Panc1 (cell line): ENCODE measurements at regions not wholly inside any gene's neighbourhood (a gene's known extent, or its start where the extent isn't known, plus 50 kb on each side); places are given as distances from the start of the nearest gene placed in this dataset.
"Not testable (repeated sequence)": the region's sequence is repeated elsewhere in the genome, so short reads cannot be mapped to it uniquely, and the experiment has no call there.

ENCODE experiments used
- ATAC-seq: fragments of 200-7000 bp; cut with Tn5 transposase; 2 replicates; pipeline ENCODE4 v1.9.1; 2020; ENCODE audit warnings: mild to moderate bottlenecking, moderate library complexity
- BruUV-seq: library from RNA; stranded (reverse); fragments of 400-500 nt; replicated peaks from 2 replicates; lab custom pipeline; 2021; lab: Mats Ljungman, UMichigan
- CTCF ChIA-PET: fragments of 300-600 bp; sonication (Branson Sonifier 250); formaldehyde crosslinking; loops from one replicate; lab custom pipeline; 2022; ENCODE audit warnings: antibody characterized with exemption; lab: Charles Lee
- POLR2A ChIA-PET: fragments of 300-600 bp; sonication (Branson Sonifier 250); formaldehyde crosslinking; loops from one replicate; lab custom pipeline; 2022; ENCODE audit warnings: antibody characterized with exemption; lab: Charles Lee
- DNase-seq: peaks from one replicate; pipeline ENCODE4 v3.0.0-alpha.2; 2010; ENCODE audit warnings: low read depth, low spot score
- H3K27ac ChIP-seq: 2 replicates; pipeline ENCODE4 v1.5.1; 2011; ENCODE audit warnings: mild to moderate bottlenecking, low read length, inconsistent platforms
- H3K27me3 ChIP-seq: fragments of 200-500 bp; sonication (Bioruptor generic); 2 replicates; pipeline ENCODE4 v1.6.0; 2014; ENCODE audit warnings: low read length, inconsistent platforms; ENCODE audit not compliant: control insufficient read depth, insufficient read depth
- H3K36me3 ChIP-seq: fragments of 200-500 bp; sonication (Bioruptor generic); 2 replicates; pipeline ENCODE4 v1.5.1; 2014; ENCODE audit warnings: inconsistent platforms, mild to moderate bottlenecking, low read length, moderate library complexity; ENCODE audit not compliant: control insufficient read depth, insufficient read depth
- H3K4me1 ChIP-seq: 2 replicates; pipeline ENCODE4 v1.5.1; 2011; ENCODE audit warnings: inconsistent platforms, mild to moderate bottlenecking, low read length, moderate library complexity; ENCODE audit not compliant: control insufficient read depth, insufficient read depth
- H3K4me3 ChIP-seq, 2 experiments: 2 replicates each; pipeline ENCODE4 v1.5.1; 2011 to 2012; ENCODE audit warnings: low read depth in 2 of 2, low read length in 2 of 2, mild to moderate bottlenecking in 2 of 2, inconsistent platforms in 1 of 2, moderate library complexity in 1 of 2
- H3K9me3 ChIP-seq: fragments of 200-500 bp; sonication (Bioruptor generic); 2 replicates; pipeline ENCODE4 v1.5.1; 2014; ENCODE audit warnings: low read depth, mild to moderate bottlenecking, inconsistent platforms, low read length, moderate library complexity; ENCODE audit not compliant: control insufficient read depth, insufficient read depth
- CTCF ChIP-seq: fragments of 450-650 bp; IDR thresholded peaks from 2 replicates; pipeline ENCODE4 v1.5.1; 2017; ENCODE audit warnings: mild to moderate bottlenecking
- POLR2AphosphoS5 ChIP-seq: IDR thresholded peaks from 2 replicates; pipeline ENCODE4 v1.6.1; 2012; ENCODE audit warnings: mild to moderate bottlenecking, low read depth, low read length, moderate library complexity
- REST ChIP-seq, 2 experiments: IDR thresholded peaks; 2 replicates each; pipeline ENCODE4 v1.6.1; 2011 to 2012; ENCODE audit warnings: low read depth in 2 of 2, control low read depth in 1 of 2, low read length in 1 of 2, mild to moderate bottlenecking in 1 of 2, moderate library complexity in 1 of 2; ENCODE audit not compliant: insufficient read depth in 1 of 2
- SIN3A ChIP-seq: IDR thresholded peaks from 2 replicates; pipeline ENCODE4 v1.6.1; 2012; ENCODE audit warnings: low read depth, mild to moderate bottlenecking, low read length, moderate library complexity, borderline replicate concordance; ENCODE audit not compliant: insufficient read depth
- TCF7L2 ChIP-seq: IDR thresholded peaks from 2 replicates; pipeline ENCODE4 v1.6.1; 2011; ENCODE audit warnings: mild to moderate bottlenecking, low read depth, low read length, inconsistent platforms
- in situ Hi-C: cut with HindIII; loops from 2 replicates; pipeline ENCODE4 v1.10.0; 2016; ENCODE audit warnings: low sequenced_read_pairs, low pct_unique_long_range_greater_than_20kb
- intact Hi-C: fragments of 100-400 bp; cut with micrococcal nuclease; formaldehyde crosslinking; loops from one replicate; pipeline ENCODE4 v1.10.0; 2022; ENCODE audit not compliant: unreplicated experiment

GRCh38 chr4:75398501-75398900, 115.7 kb downstream of the RCHY1 start:
- ChIA-PET CTCF (no interaction called here), POLR2A (no interaction called here)
- no peaks in the 10 kb centered on the region for H3K4me1 ChIP-seq
- no peaks in the 10 kb centered on the region for H3K9me3 ChIP-seq
- no peak overlapping the region for H3K27ac ChIP-seq
- H3K36me3 ChIP-seq = no peaks in the 10 kb centered on the region
- in situ Hi-C loops (no loop called here), intact Hi-C loops (no loop called here)
- BruUV-seq = no TSS peak
- no peak overlapping the region for H3K4me3 ChIP-seq
- ATAC-seq (no peak), DNase-seq (no peak)
- H3K27me3 ChIP-seq = no peaks in the 10 kb centered on the region
- no peak for TF ChIP-seq POLR2AphosphoS5
- no peak for TF ChIP-seq TCF7L2
- no peak for TF ChIP-seq SIN3A
- TF ChIP-seq CTCF = no peak
- no peak for TF ChIP-seq REST (IDR thresholded peaks at IDR 0.05; ENCODE audit: insufficient read depth in 1 of 2, low read depth in 2 of 2, low read length in 1 of 2)

DNA sequence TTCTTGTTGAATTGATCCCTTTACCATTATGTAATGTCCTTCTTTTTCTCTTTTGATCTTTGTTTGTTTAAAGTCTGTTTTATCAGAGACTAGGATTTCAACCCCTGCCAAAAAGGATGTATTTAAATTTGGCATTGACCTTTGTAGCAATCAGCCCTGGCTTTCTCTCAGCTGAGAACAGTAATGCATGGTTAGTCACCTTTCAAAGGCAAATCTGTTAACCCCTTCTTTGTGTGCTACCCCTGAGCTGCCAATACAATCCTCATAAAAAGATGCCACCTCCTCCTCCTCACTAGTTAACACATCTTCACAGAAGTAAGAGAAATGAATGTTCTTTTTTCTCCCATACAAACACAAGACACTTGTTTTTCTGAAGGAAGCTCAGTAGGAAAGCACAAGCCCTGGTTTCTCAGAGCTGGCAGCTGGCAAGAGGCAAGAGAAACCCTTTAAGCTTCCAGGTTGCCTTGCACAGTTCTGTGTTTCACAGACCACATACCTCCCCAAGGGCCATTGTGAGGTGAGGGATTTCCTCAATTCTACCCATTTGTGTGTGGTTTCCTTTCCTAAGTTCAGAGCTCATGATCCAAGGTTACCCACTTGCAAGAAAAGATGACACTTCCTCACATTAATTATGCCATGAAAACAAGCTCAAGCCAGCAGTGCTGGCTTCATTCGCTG, 122.6 kb downstream of the RCHY1 start:
- Histone ChIP-seq H3K9me3 (no peaks in the 10 kb centered on the region), H3K27me3 (no peaks in the 10 kb centered on the region), H3K4me1 (no peaks in the 10 kb centered on the region), H3K36me3 (no peaks in the 10 kb centered on the region), H3K4me3 (no peak overlapping the region), H3K27ac (no peak overlapping the region)
- CTCF ChIA-PET = no interaction called here
- intact Hi-C loops = no loop called here
- no peak for DNase-seq
- no peak for ATAC-seq
- in situ Hi-C loops = no loop called here
- no TSS peak for BruUV-seq
- POLR2A ChIA-PET = no interaction called here
- TF ChIP-seq CTCF = no peak
- TF ChIP-seq TCF7L2 = no peak
- TF ChIP-seq POLR2AphosphoS5 = no peak
- TF ChIP-seq REST (IDR thresholded peaks at IDR 0.05; ENCODE audit: insufficient read depth in 1 of 2, low read depth in 2 of 2, low read length in 1 of 2) = no peak
- TF ChIP-seq SIN3A = no peak

GRCh38 chr4:75386426-75386825, 127.8 kb downstream of the RCHY1 start:
- DNase-seq, CTCF ChIA-PET, H3K9me3 ChIP-seq, H3K27me3 ChIP-seq, H3K36me3 ChIP-seq, in situ Hi-C loops, H3K4me1 ChIP-seq, H3K27ac ChIP-seq, ATAC-seq, H3K4me3 ChIP-seq, POLR2A ChIA-PET, intact Hi-C loops, BruUV-seq: not testable (repeated sequence)
